ENCODE measurements at regions not wholly inside any gene's neighbourhood (a gene's known extent, or its start where the extent isn't known, plus 50 kb on each side); places are given as distances from the start of the nearest gene placed in this dataset.

DNA sequence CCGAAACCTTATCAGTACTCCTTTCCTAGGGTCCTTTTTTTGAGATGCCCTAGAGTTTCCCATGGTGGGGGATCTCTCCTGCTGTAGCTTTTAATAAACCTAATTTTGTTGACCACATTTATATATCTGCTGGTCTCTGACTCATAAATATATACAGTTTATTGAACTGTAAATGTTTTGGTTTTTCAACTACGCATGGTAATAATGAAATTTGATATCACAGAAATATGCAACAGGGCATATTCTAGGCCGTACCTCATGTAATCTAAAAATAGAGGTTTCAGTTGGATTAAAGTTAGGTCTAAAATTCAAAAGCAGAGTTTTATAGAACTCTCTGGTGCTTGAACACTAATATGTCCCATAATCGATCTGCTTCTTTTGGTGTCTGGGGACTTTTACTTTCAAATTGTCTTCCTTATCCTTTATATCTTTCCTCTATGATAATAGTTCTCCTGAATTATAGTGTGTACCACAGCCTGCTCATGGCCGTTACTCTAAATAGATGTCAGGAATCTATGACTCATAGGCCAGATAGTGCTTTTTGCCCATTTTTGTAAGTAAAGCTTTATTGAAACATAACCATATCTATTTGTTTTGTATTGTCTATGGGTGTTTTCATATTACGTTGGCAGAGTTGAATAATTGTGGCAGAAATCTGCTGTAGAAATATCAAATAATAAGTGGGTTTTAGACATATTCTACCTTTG is 324.8 kb upstream of the PCDH9 start:
- TF ChIP-seq, protein P1, sequence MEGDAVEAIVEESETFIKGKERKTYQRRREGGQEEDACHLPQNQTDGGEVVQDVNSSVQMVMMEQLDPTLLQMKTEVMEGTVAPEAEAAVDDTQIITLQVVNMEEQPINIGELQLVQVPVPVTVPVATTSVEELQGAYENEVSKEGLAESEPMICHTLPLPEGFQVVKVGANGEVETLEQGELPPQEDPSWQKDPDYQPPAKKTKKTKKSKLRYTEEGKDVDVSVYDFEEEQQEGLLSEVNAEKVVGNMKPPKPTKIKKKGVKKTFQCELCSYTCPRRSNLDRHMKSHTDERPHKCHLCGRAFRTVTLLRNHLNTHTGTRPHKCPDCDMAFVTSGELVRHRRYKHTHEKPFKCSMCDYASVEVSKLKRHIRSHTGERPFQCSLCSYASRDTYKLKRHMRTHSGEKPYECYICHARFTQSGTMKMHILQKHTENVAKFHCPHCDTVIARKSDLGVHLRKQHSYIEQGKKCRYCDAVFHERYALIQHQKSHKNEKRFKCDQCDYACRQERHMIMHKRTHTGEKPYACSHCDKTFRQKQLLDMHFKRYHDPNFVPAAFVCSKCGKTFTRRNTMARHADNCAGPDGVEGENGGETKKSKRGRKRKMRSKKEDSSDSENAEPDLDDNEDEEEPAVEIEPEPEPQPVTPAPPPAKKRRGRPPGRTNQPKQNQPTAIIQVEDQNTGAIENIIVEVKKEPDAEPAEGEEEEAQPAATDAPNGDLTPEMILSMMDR (IDR thresholded peaks at IDR 0.05 in 2 of 3, conservative IDR thresholded peaks at IDR 0.05 in 1 of 3; ENCODE audit: insufficient read depth in 2 of 3, low read depth in 1 of 3, low read length in 3 of 3) = no peak
- TF ChIP-seq CHD1 (IDR thresholded peaks at IDR 0.05; ENCODE audit: low read length) (no peak), KAT7 (CRISPR knock-in tag; IDR thresholded peaks at IDR 0.05; ENCODE audit: borderline replicate concordance) (no peak), MTA1 (IDR thresholded peaks at IDR 0.05; ENCODE audit: borderline replicate concordance) (no peak), ELF4 (CRISPR knock-in tag; IDR thresholded peaks at IDR 0.05) (no peak), NFE2L1 (tag; IDR thresholded peaks at IDR 0.05; ENCODE audit: borderline replicate concordance, low read depth) (no peak), SMARCC2 (IDR thresholded peaks at IDR 0.05; ENCODE audit: low read depth) (no peak), POLR2A (conservative IDR thresholded peaks at IDR 0.05) (no peak), SREBF2 (CRISPR knock-in tag; IDR thresholded peaks at IDR 0.05) (no peak), ZKSCAN1 (IDR thresholded peaks at IDR 0.05; ENCODE audit: low read depth, low read length) (no peak)
- TF ChIP-seq, protein P2, sequence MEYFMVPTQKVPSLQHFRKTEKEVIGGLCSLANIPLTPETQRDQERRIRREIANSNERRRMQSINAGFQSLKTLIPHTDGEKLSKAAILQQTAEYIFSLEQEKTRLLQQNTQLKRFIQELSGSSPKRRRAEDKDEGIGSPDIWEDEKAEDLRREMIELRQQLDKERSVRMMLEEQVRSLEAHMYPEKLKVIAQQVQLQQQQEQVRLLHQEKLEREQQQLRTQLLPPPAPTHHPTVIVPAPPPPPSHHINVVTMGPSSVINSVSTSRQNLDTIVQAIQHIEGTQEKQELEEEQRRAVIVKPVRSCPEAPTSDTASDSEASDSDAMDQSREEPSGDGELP (CRISPR knock-in tag; IDR thresholded peaks at IDR 0.05; ENCODE audit: borderline replicate concordance) = no peak

Data from K562 (cell line).